ENCODE measurements at regions not wholly inside any gene's neighbourhood (a gene's known extent, or its start where the extent isn't known, plus 50 kb on each side); places are given as distances from the start of the nearest gene placed in this dataset.

GRCh38 chr3:104916971-104917370 lies 449.7 kb upstream of the ALCAM start:
- POLR2A ChIA-PET, result no interaction called here
- no peak for TF ChIP-seq CTCF (IDR thresholded peaks at IDR 0.05; ENCODE audit: control extremely low read depth, extremely low read depth, low read depth, missing control alignments)
- no peak for DNase-seq (ENCODE audit: extremely low spot score)
- CTCF ChIA-PET, result no interaction called here

- ChIA-PET POLR2A (no interaction called here), CTCF (no interaction called here)
- TF ChIP-seq CTCF (IDR thresholded peaks at IDR 0.05; ENCODE audit: control extremely low read depth, extremely low read depth, low read depth, missing control alignments), result no peak
- no peak for DNase-seq (ENCODE audit: extremely low spot score)
Observed at GRCh38 chr3:104920512-104920911, 446.2 kb upstream of the ALCAM start.

- CTCF ChIA-PET, result interaction anchor here (1.8 kb wide), 1 partner anchor 11 kb away, joined by 6 read pairs; no protein-coding TSS in a partner anchor
- POLR2A ChIA-PET, result no interaction called here
- DNase-seq (ENCODE audit: extremely low spot score), result no peak
- TF ChIP-seq CTCF (IDR thresholded peaks at IDR 0.05; ENCODE audit: control extremely low read depth, extremely low read depth, low read depth, missing control alignments), result no peak
Observed at GRCh38 chr3:104933972-104934371, 432.7 kb upstream of the ALCAM start.

GRCh38 chr3:104935613-104936012 lies 431.1 kb upstream of the ALCAM start:
- ChIA-PET CTCF (interaction anchor here (1.8 kb wide), 1 partner anchor 9 kb away, joined by 6 read pairs; no protein-coding TSS in a partner anchor), POLR2A (no interaction called here)
- TF ChIP-seq CTCF (IDR thresholded peaks at IDR 0.05; ENCODE audit: control extremely low read depth, extremely low read depth, low read depth, missing control alignments), result no peak
- DNase-seq (ENCODE audit: extremely low spot score), result no peak

GRCh38 chr3:104939196-104939595 lies 427.5 kb upstream of the ALCAM start:
- ChIA-PET POLR2A (no interaction called here), CTCF (interaction anchor here (1.6 kb wide), 1 partner anchor 12 kb away, joined by 7 read pairs; no protein-coding TSS in a partner anchor)
- DNase-seq (ENCODE audit: extremely low spot score), result no peak
- no peak for TF ChIP-seq CTCF (IDR thresholded peaks at IDR 0.05; ENCODE audit: control extremely low read depth, extremely low read depth, low read depth, missing control alignments)

- POLR2A ChIA-PET, result no interaction called here
- TF ChIP-seq CTCF (IDR thresholded peaks at IDR 0.05; ENCODE audit: control extremely low read depth, extremely low read depth, low read depth, missing control alignments), result no peak
- no peak for DNase-seq (ENCODE audit: extremely low spot score)
- CTCF ChIA-PET, result no interaction called here
Observed at GRCh38 chr3:104941785-104942184, 424.9 kb upstream of the ALCAM start.

- no peak for TF ChIP-seq CTCF (IDR thresholded peaks at IDR 0.05; ENCODE audit: control extremely low read depth, extremely low read depth, low read depth, missing control alignments)
- POLR2A ChIA-PET, result no interaction called here
- DNase-seq (ENCODE audit: extremely low spot score), result no peak
- CTCF ChIA-PET, result interaction anchor here (1.1 to 2.2 kb wide), 2 partner anchors 9 to 12 kb away, joined by 3 to 6 read pairs; no protein-coding TSS in a partner anchor
Observed at GRCh38 chr3:104943974-104944373, 422.7 kb upstream of the ALCAM start.

All from GM10248 (cell line).